Kidney (tissue), 13 donors: ENCODE measurements at regions not wholly inside any gene's neighbourhood (a gene's known extent, or its start where the extent isn't known, plus 50 kb on each side); places are given as distances from the start of the nearest gene placed in this dataset.

Experiments
- DNase-seq, 5 donors: peaks; one replicate each; pipeline ENCODE4 v3.0.0-alpha.2; 2013 to 2020
- FAIRE-seq: peaks from 2 replicates; lab custom pipeline; 2012; peaks lifted over from hg19 to GRCh38; lab: Jason Lieb, UNC
- H3K27ac ChIP-seq, 2 donors: one replicate each; pipeline ENCODE4 v1.7.0; 2013; ENCODE audit warnings: low read depth in 2 of 2, low read length in 2 of 2, inconsistent platforms in 1 of 2
- H3K27me3 ChIP-seq: one replicate; pipeline ENCODE4 v1.7.1; 2013; ENCODE audit warnings: low read length, inconsistent platforms; ENCODE audit not compliant: control insufficient read depth, insufficient read depth
- H3K36me3 ChIP-seq, 3 donors: one replicate each; pipeline versions ENCODE4 v1.7.0 to v1.7.1; 2013; ENCODE audit warnings: low read length in 3 of 3, control low read depth in 1 of 3, inconsistent platforms in 1 of 3; ENCODE audit not compliant: insufficient read depth in 3 of 3, control insufficient read depth in 2 of 3
- H3K4me1 ChIP-seq, 3 donors: one replicate each; pipeline versions ENCODE4 v1.7.0 to v1.7.1; 2013; ENCODE audit warnings: low read length in 3 of 3, inconsistent platforms in 1 of 3, low read depth in 1 of 3; ENCODE audit not compliant: control insufficient read depth in 2 of 3, insufficient read depth in 2 of 3
- H3K4me3 ChIP-seq, 3 donors: one replicate each; pipeline versions ENCODE4 v1.7.0 to v1.8.1; 2013; ENCODE audit warnings: low read length in 3 of 3, control low read depth in 1 of 3, inconsistent platforms in 1 of 3
- H3K9ac ChIP-seq, 3 donors: one replicate each; pipeline versions ENCODE4 v1.7.0 to v1.7.1; 2013; ENCODE audit warnings: low read length in 3 of 3, control low read depth in 1 of 3, inconsistent platforms in 1 of 3
- H3K9me3 ChIP-seq, 3 donors: one replicate each; pipeline versions ENCODE4 v1.7.0 to v1.7.1; 2013; ENCODE audit warnings: low read length in 3 of 3, control low read depth in 1 of 3, inconsistent platforms in 1 of 3; ENCODE audit not compliant: control insufficient read depth in 2 of 3, insufficient read depth in 1 of 3
- CTCF ChIP-seq: IDR thresholded peaks from 3 replicates; pipeline ENCODE4 v1.5.1; 2012; ENCODE audit warnings: mild to moderate bottlenecking, moderate library complexity, borderline replicate concordance; ENCODE audit not compliant: insufficient read depth; ENCODE audit errors: extremely low read depth
- intact Hi-C: fragments of 100-400 bp; cut with DNase I; formaldehyde crosslinking; loops from one replicate; pipeline ENCODE4 v1.11.1; 2022
- donor health status: control.
- donor health status: control.
- donor health status: control.
- donor health status: control.
- donor health status: control.
- donor health status: DM: yes; HTN: yes; CAD: no.
- donor health status: Normal renal cell carcinoma (clear cell type).

- Histone ChIP-seq H3K9me3 (no peaks in the 10 kb centered on the region), H3K36me3 (no peaks in the 10 kb centered on the region), H3K27ac (no peak overlapping the region), H3K9ac (no peak overlapping the region), H3K4me1 (no peaks in the 10 kb centered on the region), H3K27me3 (no peaks in the 10 kb centered on the region), H3K4me3 (no peak overlapping the region)
- DNase-seq (no peak), FAIRE-seq (no peak)
- intact Hi-C loops = no loop called here
- TF ChIP-seq CTCF = no peak
These were observed 332.6 kb upstream of the CHORDC1 start for GRCh38 chr11:90555477-90555876.

- intact Hi-C loops = no loop called here
- Histone ChIP-seq H3K9me3 (no peaks in the 10 kb centered on the region), H3K36me3 (no peaks in the 10 kb centered on the region), H3K27me3 (no peaks in the 10 kb centered on the region), H3K9ac (no peak overlapping the region), H3K4me1 (no peaks in the 10 kb centered on the region), H3K4me3 (no peak overlapping the region), H3K27ac (no peak overlapping the region)
- no peak for TF ChIP-seq CTCF
- FAIRE-seq (no peak), DNase-seq (no peak)
These were observed 319.2 kb upstream of the CHORDC1 start for GRCh38 chr11:90542092-90542491.

- intact Hi-C loops = no loop called here
- DNase-seq = no peak
- H3K36me3 ChIP-seq = no peaks in the 10 kb centered on the region
- FAIRE-seq = no peak
- H3K4me3 ChIP-seq = no peak overlapping the region
- H3K9ac ChIP-seq = no peak overlapping the region
- H3K4me1 ChIP-seq = no peaks in the 10 kb centered on the region
- no peak overlapping the region for H3K27ac ChIP-seq
- no peak for TF ChIP-seq CTCF
- no peaks in the 10 kb centered on the region for H3K27me3 ChIP-seq
- H3K9me3 ChIP-seq = no peaks in the 10 kb centered on the region
These were observed 313.5 kb upstream of the CHORDC1 start for GRCh38 chr11:90536301-90536700.

GRCh38 chr11:90532125-90532524, 309.3 kb upstream of the CHORDC1 start:
- Histone ChIP-seq H3K27me3 (no peaks in the 10 kb centered on the region), H3K9ac (no peak overlapping the region), H3K36me3 (no peaks in the 10 kb centered on the region), H3K27ac (no peak overlapping the region), H3K4me3 (no peak overlapping the region), H3K4me1 (no peaks in the 10 kb centered on the region), H3K9me3 (no peaks in the 10 kb centered on the region)
- intact Hi-C loops = no loop called here
- no peak for DNase-seq
- no peak for FAIRE-seq
- no peak for TF ChIP-seq CTCF
